MM.1S (cell line): ENCODE measurements at regions not wholly inside any gene's neighbourhood (a gene's known extent, or its start where the extent isn't known, plus 50 kb on each side); places are given as distances from the start of the nearest gene placed in this dataset.

ENCODE experiments used
- EZH2 ChIP-seq: fragments of 300-600 bp; sonication (generic); optimal IDR thresholded peaks from 2 replicates; pipeline ENCODE3; 2017; ENCODE audit warnings: low read depth, mild to moderate bottlenecking, antibody characterized with exemption, low read length, mixed read lengths
- TF ChIP-seq, protein P1 (sequence below): fragments of 300-600 bp; sonication (generic); IDR thresholded peaks from 2 replicates; pipeline ENCODE4 v1.5.1; 2016; ENCODE audit warnings: antibody characterized with exemption, low read length, mixed read lengths

- TF ChIP-seq, protein P1, sequence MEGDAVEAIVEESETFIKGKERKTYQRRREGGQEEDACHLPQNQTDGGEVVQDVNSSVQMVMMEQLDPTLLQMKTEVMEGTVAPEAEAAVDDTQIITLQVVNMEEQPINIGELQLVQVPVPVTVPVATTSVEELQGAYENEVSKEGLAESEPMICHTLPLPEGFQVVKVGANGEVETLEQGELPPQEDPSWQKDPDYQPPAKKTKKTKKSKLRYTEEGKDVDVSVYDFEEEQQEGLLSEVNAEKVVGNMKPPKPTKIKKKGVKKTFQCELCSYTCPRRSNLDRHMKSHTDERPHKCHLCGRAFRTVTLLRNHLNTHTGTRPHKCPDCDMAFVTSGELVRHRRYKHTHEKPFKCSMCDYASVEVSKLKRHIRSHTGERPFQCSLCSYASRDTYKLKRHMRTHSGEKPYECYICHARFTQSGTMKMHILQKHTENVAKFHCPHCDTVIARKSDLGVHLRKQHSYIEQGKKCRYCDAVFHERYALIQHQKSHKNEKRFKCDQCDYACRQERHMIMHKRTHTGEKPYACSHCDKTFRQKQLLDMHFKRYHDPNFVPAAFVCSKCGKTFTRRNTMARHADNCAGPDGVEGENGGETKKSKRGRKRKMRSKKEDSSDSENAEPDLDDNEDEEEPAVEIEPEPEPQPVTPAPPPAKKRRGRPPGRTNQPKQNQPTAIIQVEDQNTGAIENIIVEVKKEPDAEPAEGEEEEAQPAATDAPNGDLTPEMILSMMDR: no peak
- no peak for TF ChIP-seq EZH2
These were observed 174.6 kb upstream of the CLEC14A start for GRCh38 chr14:38430522-38430921.
